Stimulated activated CD4-positive, alpha-beta T cell treated with anti-CD3 and anti-CD28 coated beads, Interleukin-15, amount 100 ng/mL, for 1 hour (primary cell): ENCODE measurements at regions not wholly inside any gene's neighbourhood (a gene's known extent, or its start where the extent isn't known, plus 50 kb on each side); places are given as distances from the start of the nearest gene placed in this dataset.

Experiments
- DNase-seq, 2 donors: peaks; one replicate each; pipeline ENCODE4 v3.0.0-alpha.2; 2020; ENCODE audit warnings: low read depth in 1 of 2, low spot score in 1 of 2

GRCh38 chr2:196224756-196225155, 53.4 kb upstream of the STK17B start:
- no peak for DNase-seq

- no peak for DNase-seq
Measured at GRCh38 chr2:196225213-196225612, 53.8 kb upstream of the STK17B start.

- no peak for DNase-seq
Measured at GRCh38 chr2:196226058-196226706, 54.8 kb upstream of the STK17B start.

- no peak for DNase-seq
Measured at GRCh38 chr2:196226707-196227065, 55.3 kb upstream of the STK17B start.

GRCh38 chr2:196229013-196229412, 57.6 kb upstream of the STK17B start:
- no peak for DNase-seq

GRCh38 chr2:196230061-196230854, 58.9 kb upstream of the STK17B start:
- DNase-seq = peak in 1 of 2 donors; percentile 39

- DNase-seq = no peak
Measured at GRCh38 chr2:196233021-196233804, 61.8 kb upstream of the STK17B start.

GRCh38 chr2:196233805-196234475, 62.6 kb upstream of the STK17B start:
- DNase-seq = no peak

GRCh38 chr2:196234672-196235071, 63.3 kb upstream of the STK17B start:
- DNase-seq = no peak

GRCh38 chr2:196238836-196239380, 67.5 kb upstream of the STK17B start:
- no peak for DNase-seq

- DNase-seq = peak in 1 of 2 donors; percentile 51
Measured at GRCh38 chr2:196239622-196240587, 68.5 kb upstream of the STK17B start.

- no peak for DNase-seq
Measured at GRCh38 chr2:196241175-196241574, 69.8 kb upstream of the STK17B start.

GRCh38 chr2:196242131-196242620, 70.8 kb upstream of the STK17B start:
- DNase-seq = no peak

GRCh38 chr2:196244516-196244915, 73.1 kb upstream of the STK17B start:
- DNase-seq = no peak

GRCh38 chr2:196244966-196245365, 73.6 kb upstream of the STK17B start:
- DNase-seq = no peak

- DNase-seq = no peak
Measured at GRCh38 chr2:196245378-196246140, 74.2 kb upstream of the STK17B start.

GRCh38 chr2:196247114-196247975, 76.0 kb upstream of the STK17B start:
- DNase-seq = no peak

GRCh38 chr2:196247976-196248280, 76.5 kb upstream of the STK17B start:
- no peak for DNase-seq
